Body of pancreas (tissue), 4 donors: ENCODE measurements at regions not wholly inside any gene's neighbourhood (a gene's known extent, or its start where the extent isn't known, plus 50 kb on each side); places are given as distances from the start of the nearest gene placed in this dataset.

ENCODE experiments used
- ATAC-seq: fragments of 150-250 bp; one replicate; pipeline ENCODE4 v1.9.1; 2016
- DNase-seq, 4 donors: peaks; one replicate each; pipeline ENCODE4 v3.0.0-alpha.2; 2019
- H3K27ac ChIP-seq, 4 donors: fragments of 200-600 bp; sonication (generic); 1 replicate in 3 of 4; 2 replicates in 1 of 4; pipeline versions ENCODE4 v1.5.1 to v1.6.1; 2016 to 2019; ENCODE audit warnings: mild to moderate bottlenecking in 1 of 4, mixed read lengths in 1 of 4, moderate library complexity in 1 of 4
- H3K27me3 ChIP-seq, 2 donors: fragments of 200-600 bp; sonication (generic); one replicate each; pipeline ENCODE4 v1.6.0; 2016; ENCODE audit warnings: mild to moderate bottlenecking in 1 of 2
- H3K36me3 ChIP-seq, 2 donors: fragments of 200-600 bp; sonication (generic); replicated peaks in 1 of 2; 2 replicates each; pipeline ENCODE4 v1.5.1; 2016; ENCODE audit warnings: low read depth in 2 of 2; ENCODE audit not compliant: insufficient read depth in 1 of 2
- H3K4me1 ChIP-seq: fragments of 200-600 bp; sonication (generic); one replicate; pipeline ENCODE4 v1.6.0; 2016
- H3K4me3 ChIP-seq, 2 donors: fragments of 200-600 bp; sonication (generic); 1 replicate in 1 of 2; 2 replicates in 1 of 2; pipeline ENCODE4 v1.5.1; 2016 to 2019
- H3K9me3 ChIP-seq, 3 donors: fragments of 200-600 bp; sonication (generic); 1 replicate in 2 of 3; 2 replicates in 1 of 3; pipeline ENCODE4 v1.5.1; 2016
- POLR2A ChIP-seq, 3 donors: fragments of 450-650 bp; IDR thresholded peaks; one replicate each; pipeline ENCODE4 v1.6.1; 2016; ENCODE audit warnings: antibody characterized with exemption in 3 of 3, mild to moderate bottlenecking in 2 of 3
- WGBS, 2 donors: methylation state at CpG; one replicate each; pipeline ENCODE4 v1.1.5; 2017; 5-methylcytosine and 5-hydroxymethylcytosine counted together
- intact Hi-C: fragments of 100-400 bp; cut with DNase I; formaldehyde crosslinking; loops from one replicate; pipeline ENCODE4 v1.15.1; 2023
- TF ChIP-seq, protein P1 (sequence below), 7 experiments: fragments of 450-650 bp in 4 of 7; fragments of 200-600 bp in 3 of 7; sonication (generic) in 3 of 7; IDR thresholded peaks; one replicate each; pipeline ENCODE4 v1.5.1; 2016 to 2019; ENCODE audit warnings: antibody characterized with exemption in 7 of 7

DNA sequence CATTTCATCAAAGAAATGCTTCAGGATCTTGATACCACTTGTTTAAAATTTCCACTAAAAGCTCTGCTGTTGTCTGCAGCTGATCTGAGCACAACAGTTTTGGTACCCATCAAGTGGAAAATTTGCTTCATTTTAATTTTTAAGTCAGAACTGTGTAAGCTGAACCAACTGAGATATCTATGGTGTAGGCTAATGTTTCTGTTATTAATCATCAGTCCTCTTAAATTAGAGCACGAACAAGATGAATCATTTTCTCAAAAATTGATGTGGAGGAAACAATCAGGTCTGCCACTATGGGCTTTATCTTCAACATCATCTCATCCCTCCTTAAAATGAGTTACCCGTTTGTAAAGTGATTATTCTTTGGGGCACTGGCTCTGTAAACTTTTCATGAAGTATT is 221.5 kb upstream of the NBEA start:
- DNase-seq = no peak
- TF ChIP-seq POLR2A (IDR thresholded peaks at IDR 0.05) = no peak
- TF ChIP-seq, protein P1, sequence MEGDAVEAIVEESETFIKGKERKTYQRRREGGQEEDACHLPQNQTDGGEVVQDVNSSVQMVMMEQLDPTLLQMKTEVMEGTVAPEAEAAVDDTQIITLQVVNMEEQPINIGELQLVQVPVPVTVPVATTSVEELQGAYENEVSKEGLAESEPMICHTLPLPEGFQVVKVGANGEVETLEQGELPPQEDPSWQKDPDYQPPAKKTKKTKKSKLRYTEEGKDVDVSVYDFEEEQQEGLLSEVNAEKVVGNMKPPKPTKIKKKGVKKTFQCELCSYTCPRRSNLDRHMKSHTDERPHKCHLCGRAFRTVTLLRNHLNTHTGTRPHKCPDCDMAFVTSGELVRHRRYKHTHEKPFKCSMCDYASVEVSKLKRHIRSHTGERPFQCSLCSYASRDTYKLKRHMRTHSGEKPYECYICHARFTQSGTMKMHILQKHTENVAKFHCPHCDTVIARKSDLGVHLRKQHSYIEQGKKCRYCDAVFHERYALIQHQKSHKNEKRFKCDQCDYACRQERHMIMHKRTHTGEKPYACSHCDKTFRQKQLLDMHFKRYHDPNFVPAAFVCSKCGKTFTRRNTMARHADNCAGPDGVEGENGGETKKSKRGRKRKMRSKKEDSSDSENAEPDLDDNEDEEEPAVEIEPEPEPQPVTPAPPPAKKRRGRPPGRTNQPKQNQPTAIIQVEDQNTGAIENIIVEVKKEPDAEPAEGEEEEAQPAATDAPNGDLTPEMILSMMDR (IDR thresholded peaks at IDR 0.05) = no peak

GRCh38 chr13:34721631-34722595 is 220.2 kb upstream of the NBEA start:
- intact Hi-C loops = no loop called here
- Histone ChIP-seq H3K27ac (no peak overlapping the region), H3K4me3 (no peak overlapping the region), H3K9me3 (no peaks in the 10 kb centered on the region), H3K36me3 (no peaks in the 10 kb centered on the region), H3K4me1 (peaks cover 8% of the 10 kb centered on the region), H3K27me3 (no peaks in the 10 kb centered on the region)
- 53 to 63% methylated on average over 3 of the region's 3 CpGs for WGBS, 2 donors
- no peak for DNase-seq
- TF ChIP-seq, protein P1 (IDR thresholded peaks at IDR 0.05) = no peak
- TF ChIP-seq POLR2A (IDR thresholded peaks at IDR 0.05) = no peak
- no peak for ATAC-seq

More for the DNA sequence above, 221.5 kb upstream of the NBEA start:
- intact Hi-C loops = no loop called here
- Histone ChIP-seq H3K36me3 (no peaks in the 10 kb centered on the region), H3K9me3 (no peaks in the 10 kb centered on the region), H3K4me1 (peaks cover 8% of the 10 kb centered on the region), H3K27me3 (no peaks in the 10 kb centered on the region), H3K27ac (no peak overlapping the region), H3K4me3 (no peak overlapping the region)
- ATAC-seq = no peak
- WGBS, 2 donors = 46 to 53% methylated on average over 2 of the region's 2 CpGs

- H3K27ac ChIP-seq = peak overlapping the region in 2 of 4 donors; percentile 25 to 37
- H3K4me1 ChIP-seq = peaks cover 8% of the 10 kb centered on the region
- DNase-seq (no peak), ATAC-seq (no peak)
- no peaks in the 10 kb centered on the region for H3K9me3 ChIP-seq
- H3K27me3 ChIP-seq = no peaks in the 10 kb centered on the region
- H3K36me3 ChIP-seq = no peaks in the 10 kb centered on the region
- TF ChIP-seq, protein P1 (IDR thresholded peaks at IDR 0.05) = no peak
- TF ChIP-seq POLR2A (IDR thresholded peaks at IDR 0.05) = no peak
- H3K4me3 ChIP-seq = no peak overlapping the region
- intact Hi-C loops = no loop called here
These were observed 219.1 kb upstream of the NBEA start for GRCh38 chr13:34722922-34723321.

DNA sequence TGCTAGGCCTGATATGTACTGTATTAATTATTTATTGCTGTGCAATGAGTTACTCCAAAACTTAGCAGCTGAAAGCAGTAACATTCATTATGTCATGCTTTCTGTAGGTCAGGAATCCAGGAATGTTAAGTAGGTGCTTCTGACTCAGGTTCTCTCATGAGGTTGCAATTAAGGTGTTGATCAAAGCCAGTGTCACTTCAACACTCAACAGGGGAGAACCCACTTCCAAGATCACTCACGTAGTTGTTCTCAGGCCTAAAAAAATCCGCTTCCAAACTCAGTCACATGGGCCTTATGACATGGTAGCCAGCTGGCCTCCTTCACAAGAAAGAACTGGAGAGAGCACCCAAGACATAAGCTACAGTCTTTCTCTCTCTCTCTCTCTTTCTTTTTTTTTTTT is 211.1 kb upstream of the NBEA start:
- no peak for DNase-seq
- ATAC-seq = no peak
- Histone ChIP-seq H3K27ac (no peak overlapping the region), H3K36me3 (no peaks in the 10 kb centered on the region), H3K4me3 (no peak overlapping the region), H3K4me1 (peaks cover 8% of the 10 kb centered on the region), H3K27me3 (no peaks in the 10 kb centered on the region), H3K9me3 (no peaks in the 10 kb centered on the region)
- no peak for TF ChIP-seq POLR2A (IDR thresholded peaks at IDR 0.05)
- TF ChIP-seq, protein P1 (IDR thresholded peaks at IDR 0.05) = no peak
- intact Hi-C loops = no loop called here
- 82 to 84% methylated on average over 2 of the region's 2 CpGs for WGBS, 2 donors

GRCh38 chr13:34731486-34731885 is 210.6 kb upstream of the NBEA start:
- intact Hi-C loops = no loop called here
- Histone ChIP-seq H3K9me3 (no peaks in the 10 kb centered on the region), H3K27me3 (no peaks in the 10 kb centered on the region), H3K4me3 (no peak overlapping the region), H3K27ac (no peak overlapping the region), H3K36me3 (no peaks in the 10 kb centered on the region), H3K4me1 (peaks cover 8% of the 10 kb centered on the region)
- 84 to 91% methylated on average over 4 of the region's 4 CpGs for WGBS, 2 donors
- no peak for TF ChIP-seq POLR2A (IDR thresholded peaks at IDR 0.05)
- TF ChIP-seq, protein P1 (IDR thresholded peaks at IDR 0.05) = no peak
- ATAC-seq = no peak
- no peak for DNase-seq
